ENCODE measurements at regions not wholly inside any gene's neighbourhood (a gene's known extent, or its start where the extent isn't known, plus 50 kb on each side); places are given as distances from the start of the nearest gene placed in this dataset.
A peak's percentile ranks its signal among the peaks of the same experiment; 100 is the strongest.

DNA sequence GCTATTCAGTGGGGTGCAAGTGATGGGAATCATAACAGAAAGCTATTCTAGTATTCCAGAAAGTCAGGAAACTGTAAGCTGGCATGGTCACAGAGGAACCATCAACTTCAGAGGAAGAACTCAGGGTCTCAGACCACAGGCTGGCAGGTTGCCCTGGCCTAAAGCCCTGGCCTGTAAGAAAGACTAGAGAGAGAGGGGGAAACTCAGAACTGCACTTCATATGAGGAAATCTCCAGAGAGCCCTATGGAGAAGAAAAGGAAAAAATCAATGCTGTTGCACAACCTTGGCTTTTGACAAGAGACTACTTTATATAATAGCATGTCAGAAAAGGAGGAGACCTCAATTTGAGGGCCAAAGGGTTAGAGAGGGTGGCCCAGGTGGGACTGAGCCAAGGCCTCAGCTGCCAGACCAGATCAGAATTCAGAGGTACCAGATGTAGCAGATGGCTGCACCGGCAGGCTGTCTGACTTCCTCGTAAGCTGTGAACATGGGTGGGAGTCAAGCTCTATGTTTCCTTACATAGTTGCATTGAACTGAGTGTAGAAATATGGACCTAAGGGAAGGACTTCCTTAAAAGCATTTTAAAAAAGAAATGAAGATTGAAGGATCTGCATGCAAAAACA, 333.8 kb downstream of the PDCD6IP start:
- H3K4me3 ChIP-seq (ENCODE audit: low read depth, low read length), result no peak overlapping the region
- TF ChIP-seq, protein P1, sequence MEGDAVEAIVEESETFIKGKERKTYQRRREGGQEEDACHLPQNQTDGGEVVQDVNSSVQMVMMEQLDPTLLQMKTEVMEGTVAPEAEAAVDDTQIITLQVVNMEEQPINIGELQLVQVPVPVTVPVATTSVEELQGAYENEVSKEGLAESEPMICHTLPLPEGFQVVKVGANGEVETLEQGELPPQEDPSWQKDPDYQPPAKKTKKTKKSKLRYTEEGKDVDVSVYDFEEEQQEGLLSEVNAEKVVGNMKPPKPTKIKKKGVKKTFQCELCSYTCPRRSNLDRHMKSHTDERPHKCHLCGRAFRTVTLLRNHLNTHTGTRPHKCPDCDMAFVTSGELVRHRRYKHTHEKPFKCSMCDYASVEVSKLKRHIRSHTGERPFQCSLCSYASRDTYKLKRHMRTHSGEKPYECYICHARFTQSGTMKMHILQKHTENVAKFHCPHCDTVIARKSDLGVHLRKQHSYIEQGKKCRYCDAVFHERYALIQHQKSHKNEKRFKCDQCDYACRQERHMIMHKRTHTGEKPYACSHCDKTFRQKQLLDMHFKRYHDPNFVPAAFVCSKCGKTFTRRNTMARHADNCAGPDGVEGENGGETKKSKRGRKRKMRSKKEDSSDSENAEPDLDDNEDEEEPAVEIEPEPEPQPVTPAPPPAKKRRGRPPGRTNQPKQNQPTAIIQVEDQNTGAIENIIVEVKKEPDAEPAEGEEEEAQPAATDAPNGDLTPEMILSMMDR (conservative IDR thresholded peaks at IDR 0.05; ENCODE audit: low read depth, low read length), result no peak
- DNase-seq (ENCODE audit: low read depth), result no peak

DNA sequence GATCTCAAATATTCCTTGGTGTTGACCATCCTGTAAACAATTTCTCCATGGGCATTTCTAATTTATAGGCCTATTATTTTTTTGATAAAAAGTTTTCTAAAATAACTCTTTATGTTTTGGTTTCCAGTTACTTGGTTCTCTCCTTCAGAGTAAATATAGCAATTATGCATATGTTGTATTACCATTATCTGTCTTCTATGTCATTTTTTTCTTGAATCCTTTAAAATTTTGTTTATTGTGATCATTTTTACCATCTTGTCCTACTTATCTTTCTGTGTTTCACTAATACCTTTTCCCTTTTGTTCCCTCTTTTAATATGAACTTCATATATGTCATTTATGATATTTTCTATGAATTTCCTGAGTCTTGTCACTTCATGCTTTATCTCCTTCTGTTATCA, 341.1 kb downstream of the PDCD6IP start:
- TF ChIP-seq, protein P1 (conservative IDR thresholded peaks at IDR 0.05; ENCODE audit: low read depth, low read length), result no peak
- no peak for DNase-seq (ENCODE audit: low read depth)

DNA sequence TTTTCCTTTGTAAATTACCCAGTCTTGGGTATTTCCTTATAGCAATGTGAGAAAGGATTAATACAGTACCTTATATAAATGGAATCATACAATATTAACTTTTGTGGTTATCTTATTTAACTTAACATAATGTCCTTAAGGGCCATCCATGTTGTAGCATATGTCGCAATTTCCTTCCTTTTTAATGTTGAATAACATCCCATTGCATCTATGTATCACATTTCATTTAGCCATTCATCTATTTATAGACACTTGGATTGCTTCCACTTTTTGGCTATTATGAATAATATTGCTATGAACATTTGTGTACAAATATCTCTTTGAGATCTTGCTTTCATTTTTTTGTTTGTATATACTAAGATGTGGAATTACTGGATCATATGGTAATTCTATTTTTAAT, 342.2 kb downstream of the PDCD6IP start:
- DNase-seq (ENCODE audit: low read depth), result peak; percentile 67
- H3K4me3 ChIP-seq (ENCODE audit: low read depth, low read length), result no peak overlapping the region
- TF ChIP-seq, protein P1 (conservative IDR thresholded peaks at IDR 0.05; ENCODE audit: low read depth, low read length), result no peak

More for the DNA sequence above, 341.1 kb downstream of the PDCD6IP start:
- H3K4me3 ChIP-seq (ENCODE audit: low read depth, low read length), result no peak overlapping the region

DNA sequence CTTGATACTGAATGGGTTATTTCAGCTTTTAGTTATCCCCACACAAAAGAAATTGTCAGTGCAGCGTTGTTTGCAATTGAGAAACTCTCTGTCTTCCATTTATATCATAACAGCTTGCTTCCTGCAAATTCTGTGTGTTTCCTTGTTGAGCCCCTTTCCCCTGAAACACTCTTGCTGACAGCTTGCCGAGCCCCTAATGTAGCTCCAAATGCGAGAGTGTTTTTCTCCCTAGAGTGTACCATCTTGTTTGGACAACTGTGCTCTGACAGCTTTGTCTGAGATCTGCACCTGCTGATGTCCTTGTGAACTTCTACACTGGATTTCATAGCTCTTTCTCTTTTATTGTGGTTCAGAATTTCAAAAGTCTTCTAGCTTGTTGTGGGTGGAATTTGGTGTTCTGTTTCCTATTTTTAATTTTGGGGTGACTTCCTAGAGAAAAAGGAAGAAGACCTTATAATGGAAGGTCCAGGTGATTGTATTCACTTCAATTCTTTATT, 343.5 kb downstream of the PDCD6IP start:
- TF ChIP-seq, protein P1 (conservative IDR thresholded peaks at IDR 0.05; ENCODE audit: low read depth, low read length), result no peak
- H3K4me3 ChIP-seq (ENCODE audit: low read depth, low read length), result no peak overlapping the region

DNA sequence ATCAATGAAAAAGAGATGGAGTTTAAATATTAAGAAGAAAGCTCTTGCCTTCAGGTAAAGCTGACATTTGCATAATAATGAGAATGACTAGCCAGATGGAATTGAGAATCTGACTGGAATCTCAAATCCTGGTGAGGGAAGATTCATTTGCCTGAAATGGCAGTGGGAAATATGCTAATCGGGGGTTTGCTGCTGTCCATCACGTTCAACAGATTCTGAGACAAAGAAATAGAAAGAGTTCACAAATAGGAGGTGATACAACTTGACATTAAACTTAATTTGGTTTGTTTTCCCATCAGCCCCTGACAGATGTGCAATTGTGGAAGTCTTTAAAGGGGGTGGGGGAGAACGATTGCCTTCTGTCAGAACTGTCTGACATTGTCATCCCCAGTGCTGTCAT, 347.4 kb downstream of the PDCD6IP start:
- DNase-seq (ENCODE audit: low read depth), result no peak

More for the DNA sequence above, 343.5 kb downstream of the PDCD6IP start:
- DNase-seq (ENCODE audit: low read depth), result no peak

DNA sequence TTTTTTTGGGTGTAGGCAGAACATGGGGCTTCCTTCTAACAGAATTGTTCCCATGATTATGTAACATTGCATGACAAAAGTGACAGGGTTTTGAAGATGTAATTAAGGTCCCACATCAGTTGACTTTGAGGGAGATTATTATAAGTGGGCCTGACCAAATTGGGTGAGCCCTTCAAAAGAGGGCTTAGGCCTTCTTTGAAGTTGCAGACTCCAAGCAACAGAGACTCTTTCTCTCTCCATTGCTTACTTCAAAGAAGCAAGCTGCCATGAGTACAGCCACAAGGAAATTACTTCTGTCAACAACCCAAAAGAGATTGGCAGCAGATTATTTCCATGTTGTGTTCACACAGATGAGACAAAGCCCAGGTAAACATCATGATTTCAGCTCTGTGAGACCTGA, 348.2 kb downstream of the PDCD6IP start:
- no peak overlapping the region for H3K4me3 ChIP-seq (ENCODE audit: low read depth, low read length)
- TF ChIP-seq, protein P1 (conservative IDR thresholded peaks at IDR 0.05; ENCODE audit: low read depth, low read length), result no peak
- no peak for DNase-seq (ENCODE audit: low read depth)

More for the DNA sequence above, 347.4 kb downstream of the PDCD6IP start:
- H3K4me3 ChIP-seq (ENCODE audit: low read depth, low read length), result no peak overlapping the region
- TF ChIP-seq, protein P1 (conservative IDR thresholded peaks at IDR 0.05; ENCODE audit: low read depth, low read length), result no peak

DNA sequence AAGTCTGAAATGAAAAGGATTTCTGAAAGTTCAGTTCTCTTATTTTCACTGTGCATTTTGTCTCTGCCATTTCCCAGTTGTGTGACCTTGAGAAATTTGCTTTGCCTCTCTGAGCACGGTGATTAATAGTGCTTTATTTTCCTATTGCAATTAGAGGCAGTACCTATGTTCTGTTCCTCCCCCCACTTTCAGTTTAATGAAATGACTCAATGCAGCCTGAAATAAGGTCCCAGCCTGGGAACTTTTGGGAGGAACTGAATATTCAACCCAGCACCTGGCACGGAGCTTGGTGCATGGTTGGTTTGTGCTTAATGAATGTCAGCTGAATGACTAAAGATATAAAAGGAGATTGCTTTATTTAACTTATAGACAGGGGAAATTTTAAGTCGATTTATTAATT, 352.6 kb downstream of the PDCD6IP start:
- no peak for DNase-seq (ENCODE audit: low read depth)
- H3K4me3 ChIP-seq (ENCODE audit: low read depth, low read length), result no peak overlapping the region
- TF ChIP-seq, protein P1 (conservative IDR thresholded peaks at IDR 0.05; ENCODE audit: low read depth, low read length), result no peak

Measured in choroid plexus epithelial cell (primary cell).